GM23338 (cell line): ENCODE measurements at regions not wholly inside any gene's neighbourhood (a gene's known extent, or its start where the extent isn't known, plus 50 kb on each side); places are given as distances from the start of the nearest gene placed in this dataset.

ENCODE experiments used
- ATAC-seq: fragments of 200-7000 bp; cut with Tn5 transposase; 3 replicates; pipeline ENCODE4 v1.9.1; 2020
- DNase-seq: peaks from one replicate; pipeline ENCODE4 v3.0.0-alpha.2; 2015; ENCODE audit warnings: low spot score
- H2AFZ ChIP-seq: fragments of 200-600 bp; sonication (generic); 2 replicates; pipeline ENCODE4 v1.8.0; 2016; ENCODE audit warnings: antibody characterized with exemption, mild to moderate bottlenecking, moderate library complexity
- H3F3A ChIP-seq: fragments of 200-600 bp; sonication (generic); replicated peaks from 2 replicates; pipeline ENCODE4 v1.8.0; 2017; ENCODE audit warnings: antibody characterized with exemption, mixed run types, low read depth
- H3K27ac ChIP-seq: fragments of 200-600 bp; sonication (generic); 2 replicates; pipeline ENCODE4 v1.6.1; 2016; ENCODE audit warnings: low read depth
- H3K27me3 ChIP-seq: fragments of 200-600 bp; sonication (generic); 2 replicates; pipeline ENCODE4 v1.8.0; 2016; ENCODE audit warnings: mild to moderate bottlenecking, mixed run types, moderate library complexity; ENCODE audit not compliant: insufficient read depth
- H3K36me3 ChIP-seq: fragments of 200-600 bp; sonication (generic); 2 replicates; pipeline ENCODE4 v1.8.0; 2016; ENCODE audit warnings: mild to moderate bottlenecking; ENCODE audit not compliant: insufficient read depth
- H3K4me1 ChIP-seq: fragments of 200-600 bp; sonication (generic); 2 replicates; pipeline ENCODE4 v1.8.0; 2016; ENCODE audit warnings: mild to moderate bottlenecking, moderate library complexity; ENCODE audit not compliant: insufficient read depth
- H3K4me2 ChIP-seq: fragments of 200-600 bp; sonication (generic); 2 replicates; pipeline ENCODE4 v1.7.1; 2017; ENCODE audit warnings: mixed run types
- H3K4me3 ChIP-seq: fragments of 200-600 bp; sonication (generic); 2 replicates; pipeline ENCODE4 v1.6.1; 2016; ENCODE audit warnings: mixed run types
- H3K79me2 ChIP-seq: fragments of 200-600 bp; sonication (generic); replicated peaks from 2 replicates; pipeline ENCODE4 v1.8.0; 2017; ENCODE audit warnings: mild to moderate bottlenecking; ENCODE audit not compliant: insufficient read depth
- H3K9me2 ChIP-seq: fragments of 200-600 bp; sonication (generic); 2 replicates; pipeline ENCODE4 v1.8.0; 2017; ENCODE audit not compliant: insufficient read depth
- H4K20me1 ChIP-seq: fragments of 200-600 bp; sonication (generic); replicated peaks from 2 replicates; pipeline ENCODE4 v1.8.0; 2017; ENCODE audit warnings: mild to moderate bottlenecking; ENCODE audit not compliant: insufficient read depth
- H3K27ac Mint-ChIP-seq: 2 replicates; pipeline ENCODE4 v1.8.0; 2020; ENCODE audit warnings: inconsistent platforms, mild to moderate bottlenecking, moderate library complexity, mixed read lengths
- H3K27me3 Mint-ChIP-seq: 3 replicates; pipeline ENCODE4 v1.8.0; 2022; ENCODE audit warnings: low read depth, mild to moderate bottlenecking, moderate library complexity, mixed read lengths, inconsistent platforms; ENCODE audit not compliant: insufficient read depth, poor library complexity
- H3K36me3 Mint-ChIP-seq: 3 replicates; pipeline ENCODE4 v1.8.0; 2021; ENCODE audit warnings: low read depth, mild to moderate bottlenecking, inconsistent platforms, moderate library complexity, mixed read lengths
- H3K4me1 Mint-ChIP-seq: 3 replicates; pipeline ENCODE4 v1.8.0; 2020; ENCODE audit warnings: mild to moderate bottlenecking, inconsistent platforms, mixed read lengths
- H3K4me3 Mint-ChIP-seq: 3 replicates; pipeline ENCODE4 v1.8.0; 2021; ENCODE audit warnings: moderate library complexity, mild to moderate bottlenecking, inconsistent platforms, mixed read lengths
- H3K9me3 Mint-ChIP-seq: 3 replicates; pipeline ENCODE4 v1.8.0; 2020; ENCODE audit warnings: moderate library complexity, mild to moderate bottlenecking, inconsistent platforms, mixed read lengths
- CREB1 ChIP-seq: fragments of 250-450 bp; sonication (Bioruptor Pico); IDR thresholded peaks from 2 replicates; pipeline ENCODE4 v1.5.0; 2020; ENCODE audit warnings: low read depth, mild to moderate bottlenecking, moderate library complexity
- CTCF ChIP-seq, 2 experiments: fragments of 200-600 bp in 1 of 2; sonication (generic) in 1 of 2; conservative IDR thresholded peaks; 2 replicates each; pipeline versions ENCODE4 v1.5.1 to v1.6.1; 2016 to 2017; ENCODE audit warnings: antibody characterized with exemption in 2 of 2, low read depth in 2 of 2, mild to moderate bottlenecking in 2 of 2, moderate library complexity in 1 of 2
- ETS1 ChIP-seq: IDR thresholded peaks from 2 replicates; pipeline ENCODE4 v1.6.1; 2016; ENCODE audit warnings: antibody characterized with exemption
- EZH2 ChIP-seq: fragments of 200-600 bp; sonication (generic); IDR thresholded peaks from one replicate; pipeline ENCODE4 v1.8.0; 2017; ENCODE audit warnings: antibody characterized with exemption, mild to moderate bottlenecking, low read depth; ENCODE audit not compliant: unreplicated experiment
- JUNB ChIP-seq: IDR thresholded peaks from one replicate; pipeline ENCODE4 v1.6.1; 2016; ENCODE audit warnings: antibody characterized with exemption; ENCODE audit not compliant: unreplicated experiment
- NANOG ChIP-seq: IDR thresholded peaks from 2 replicates; pipeline ENCODE4 v1.6.1; 2016; ENCODE audit warnings: antibody characterized with exemption, borderline replicate concordance
- POLR2AphosphoS5 ChIP-seq: IDR thresholded peaks from 2 replicates; pipeline ENCODE4 v1.6.1; 2016; ENCODE audit warnings: antibody characterized with exemption, low read depth
- ZNF331 ChIP-seq: fragments of 250-450 bp; sonication (Bioruptor Pico); IDR thresholded peaks from 2 replicates; pipeline ENCODE4 v1.5.0; 2020; ENCODE audit warnings: low read depth, mild to moderate bottlenecking, moderate library complexity
- TF ChIP-seq, protein P1 (sequence below): fragments of 250-450 bp; sonication (Bioruptor Pico); IDR thresholded peaks from 2 replicates; pipeline ENCODE4 v1.5.0; 2020; ENCODE audit warnings: mild to moderate bottlenecking, moderate library complexity

GRCh38 chr1:30615816-30616590 lies 107.4 kb downstream of the MATN1 start:
- Histone ChIP-seq H3K4me2 (no peak overlapping the region), H3K36me3 (no peaks in the 10 kb centered on the region), H3K4me3 (no peak overlapping the region), H3K27ac (no peak overlapping the region), H2AFZ (no peak overlapping the region), H4K20me1 (no peaks in the 10 kb centered on the region), H3K79me2 (no peaks in the 10 kb centered on the region), H3K4me1 (no peaks in the 10 kb centered on the region), H3K27me3 (no peaks in the 10 kb centered on the region), H3F3A (no peaks in the 10 kb centered on the region), H3K9me2 (0 out of 2 replicates have a peak, but pooled peaks cover 7% of the 10 kb centered on the region)
- H3K27ac Mint-ChIP-seq, result no peak overlapping the region
- DNase-seq, result no peak
- H3K27me3 Mint-ChIP-seq, result peaks cover 7% of the 10 kb centered on the region
- TF ChIP-seq NANOG (no peak), EZH2 (no peak), ZNF331 (CRISPR knock-in tag) (no peak), ETS1 (no peak), CTCF (conservative IDR thresholded peaks at IDR 0.05; ENCODE audit: low read depth in 2 of 2) (no peak), POLR2AphosphoS5 (no peak), JUNB (no peak)
- H3K4me3 Mint-ChIP-seq, result no peak overlapping the region
- no peaks in the 10 kb centered on the region; the same call in 1 of the 3 replicates for H3K9me3 Mint-ChIP-seq
- no peak for ATAC-seq
- no peaks in the 10 kb centered on the region for H3K4me1 Mint-ChIP-seq
- no peaks in the 10 kb centered on the region for H3K36me3 Mint-ChIP-seq

DNA sequence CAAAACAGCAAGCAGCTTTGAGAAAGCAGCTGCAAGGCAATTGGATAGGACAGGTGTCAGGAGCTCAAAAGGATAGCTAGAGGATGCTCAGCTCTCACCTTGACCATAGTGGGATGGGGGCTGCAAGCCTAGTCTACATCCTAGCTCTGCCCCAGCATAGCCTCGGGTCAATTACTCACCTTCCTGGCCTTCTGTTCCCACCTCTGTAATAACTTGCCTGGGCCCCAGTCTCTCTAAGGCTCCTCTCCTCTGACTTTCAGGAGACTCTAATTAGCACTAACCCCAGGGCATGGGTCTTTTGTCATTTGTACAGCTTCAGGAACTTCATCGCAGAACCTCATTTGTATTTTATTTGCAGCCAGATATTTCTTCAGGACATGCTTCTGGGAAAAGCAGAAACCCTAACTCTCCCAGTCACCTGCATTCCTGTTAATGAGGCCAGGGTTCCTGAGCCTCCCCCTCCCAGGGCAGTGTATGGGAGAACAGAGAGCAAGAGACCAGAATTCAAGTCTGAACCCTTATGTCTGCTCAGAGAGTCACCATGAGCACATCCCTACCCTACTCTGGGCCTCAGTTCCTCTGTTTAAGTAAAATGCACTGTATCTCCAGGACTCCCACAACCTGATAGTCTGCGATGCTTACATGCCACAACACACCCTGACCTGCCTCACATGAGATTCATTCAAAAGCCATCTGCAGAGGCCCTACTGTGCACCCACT lies 108.1 kb downstream of the MATN1 start:
- no peak overlapping the region for H2AFZ ChIP-seq
- TF ChIP-seq, protein P1, sequence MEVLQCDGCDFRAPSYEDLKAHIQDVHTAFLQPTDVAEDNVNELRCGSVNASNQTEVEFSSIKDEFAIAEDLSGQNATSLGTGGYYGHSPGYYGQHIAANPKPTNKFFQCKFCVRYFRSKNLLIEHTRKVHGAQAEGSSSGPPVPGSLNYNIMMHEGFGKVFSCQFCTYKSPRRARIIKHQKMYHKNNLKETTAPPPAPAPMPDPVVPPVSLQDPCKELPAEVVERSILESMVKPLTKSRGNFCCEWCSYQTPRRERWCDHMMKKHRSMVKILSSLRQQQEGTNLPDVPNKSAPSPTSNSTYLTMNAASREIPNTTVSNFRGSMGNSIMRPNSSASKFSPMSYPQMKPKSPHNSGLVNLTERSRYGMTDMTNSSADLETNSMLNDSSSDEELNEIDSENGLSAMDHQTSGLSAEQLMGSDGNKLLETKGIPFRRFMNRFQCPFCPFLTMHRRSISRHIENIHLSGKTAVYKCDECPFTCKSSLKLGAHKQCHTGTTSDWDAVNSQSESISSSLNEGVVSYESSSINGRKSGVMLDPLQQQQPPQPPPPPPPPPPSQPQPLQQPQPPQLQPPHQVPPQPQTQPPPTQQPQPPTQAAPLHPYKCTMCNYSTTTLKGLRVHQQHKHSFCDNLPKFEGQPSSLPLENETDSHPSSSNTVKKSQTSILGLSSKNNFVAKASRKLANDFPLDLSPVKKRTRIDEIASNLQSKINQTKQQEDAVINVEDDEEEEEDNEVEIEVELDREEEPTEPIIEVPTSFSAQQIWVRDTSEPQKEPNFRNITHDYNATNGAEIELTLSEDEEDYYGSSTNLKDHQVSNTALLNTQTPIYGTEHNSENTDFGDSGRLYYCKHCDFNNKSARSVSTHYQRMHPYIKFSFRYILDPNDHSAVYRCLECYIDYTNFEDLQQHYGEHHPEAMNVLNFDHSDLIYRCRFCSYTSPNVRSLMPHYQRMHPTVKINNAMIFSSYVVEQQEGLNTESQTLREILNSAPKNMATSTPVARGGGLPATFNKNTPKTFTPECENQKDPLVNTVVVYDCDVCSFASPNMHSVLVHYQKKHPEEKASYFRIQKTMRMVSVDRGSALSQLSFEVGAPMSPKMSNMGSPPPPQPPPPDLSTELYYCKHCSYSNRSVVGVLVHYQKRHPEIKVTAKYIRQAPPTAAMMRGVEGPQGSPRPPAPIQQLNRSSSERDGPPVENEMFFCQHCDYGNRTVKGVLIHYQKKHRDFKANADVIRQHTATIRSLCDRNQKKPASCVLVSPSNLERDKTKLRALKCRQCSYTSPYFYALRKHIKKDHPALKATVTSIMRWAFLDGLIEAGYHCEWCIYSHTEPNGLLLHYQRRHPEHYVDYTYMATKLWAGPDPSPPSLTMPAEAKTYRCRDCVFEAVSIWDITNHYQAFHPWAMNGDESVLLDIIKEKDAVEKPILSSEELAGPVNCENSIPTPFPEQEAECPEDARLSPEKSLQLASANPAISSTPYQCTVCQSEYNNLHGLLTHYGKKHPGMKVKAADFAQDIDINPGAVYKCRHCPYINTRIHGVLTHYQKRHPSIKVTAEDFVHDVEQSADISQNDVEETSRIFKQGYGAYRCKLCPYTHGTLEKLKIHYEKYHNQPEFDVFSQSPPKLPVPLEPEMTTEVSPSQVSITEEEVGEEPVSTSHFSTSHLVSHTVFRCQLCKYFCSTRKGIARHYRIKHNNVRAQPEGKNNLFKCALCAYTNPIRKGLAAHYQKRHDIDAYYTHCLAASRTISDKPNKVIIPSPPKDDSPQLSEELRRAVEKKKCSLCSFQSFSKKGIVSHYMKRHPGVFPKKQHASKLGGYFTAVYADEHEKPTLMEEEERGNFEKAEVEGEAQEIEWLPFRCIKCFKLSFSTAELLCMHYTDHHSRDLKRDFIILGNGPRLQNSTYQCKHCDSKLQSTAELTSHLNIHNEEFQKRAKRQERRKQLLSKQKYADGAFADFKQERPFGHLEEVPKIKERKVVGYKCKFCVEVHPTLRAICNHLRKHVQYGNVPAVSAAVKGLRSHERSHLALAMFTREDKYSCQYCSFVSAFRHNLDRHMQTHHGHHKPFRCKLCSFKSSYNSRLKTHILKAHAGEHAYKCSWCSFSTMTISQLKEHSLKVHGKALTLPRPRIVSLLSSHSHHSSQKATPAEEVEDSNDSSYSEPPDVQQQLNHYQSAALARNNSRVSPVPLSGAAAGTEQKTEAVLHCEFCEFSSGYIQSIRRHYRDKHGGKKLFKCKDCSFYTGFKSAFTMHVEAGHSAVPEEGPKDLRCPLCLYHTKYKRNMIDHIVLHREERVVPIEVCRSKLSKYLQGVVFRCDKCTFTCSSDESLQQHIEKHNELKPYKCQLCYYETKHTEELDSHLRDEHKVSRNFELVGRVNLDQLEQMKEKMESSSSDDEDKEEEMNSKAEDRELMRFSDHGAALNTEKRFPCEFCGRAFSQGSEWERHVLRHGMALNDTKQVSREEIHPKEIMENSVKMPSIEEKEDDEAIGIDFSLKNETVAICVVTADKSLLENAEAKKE (CRISPR knock-in tag), result no peak
- TF ChIP-seq POLR2AphosphoS5, result no peak
- no peak for TF ChIP-seq CREB1 (CRISPR knock-in tag)

More for the DNA sequence above, 108.1 kb downstream of the MATN1 start:
- DNase-seq, result no peak
- no peaks in the 10 kb centered on the region for H3F3A ChIP-seq
- Mint-ChIP-seq H3K4me1 (no peaks in the 10 kb centered on the region), H3K27ac (no peak overlapping the region), H3K27me3 (peaks cover 7% of the 10 kb centered on the region), H3K36me3 (no peaks in the 10 kb centered on the region), H3K9me3 (no peaks in the 10 kb centered on the region; the same call in 1 of the 3 replicates), H3K4me3 (no peak overlapping the region)
- H3K4me3 ChIP-seq, result no peak overlapping the region
- no peaks in the 10 kb centered on the region for H3K79me2 ChIP-seq
- 0 out of 2 replicates have a peak, but pooled peaks cover 7% of the 10 kb centered on the region for H3K9me2 ChIP-seq
- H3K27me3 ChIP-seq, result no peaks in the 10 kb centered on the region
- no peak overlapping the region for H3K27ac ChIP-seq
- H4K20me1 ChIP-seq, result no peaks in the 10 kb centered on the region
- no peaks in the 10 kb centered on the region for H3K4me1 ChIP-seq
- ATAC-seq, result no peak
- no peak overlapping the region for H3K4me2 ChIP-seq
- H3K36me3 ChIP-seq, result no peaks in the 10 kb centered on the region
